Esophagus squamous epithelium (tissue), 4 donors: ENCODE measurements at regions not wholly inside any gene's neighbourhood (a gene's known extent, or its start where the extent isn't known, plus 50 kb on each side); places are given as distances from the start of the nearest gene placed in this dataset.

Experiments
- POLR2A ChIP-seq, 4 donors: fragments of 450-650 bp; IDR thresholded peaks; one replicate each; pipeline ENCODE4 v1.6.1; 2017; ENCODE audit warnings: antibody characterized with exemption in 4 of 4, mild to moderate bottlenecking in 4 of 4, moderate library complexity in 3 of 4
- TF ChIP-seq, protein P1 (sequence below), 6 experiments: fragments of 450-650 bp in 4 of 6; fragments of 200-600 bp in 2 of 6; sonication (generic) in 2 of 6; IDR thresholded peaks; one replicate each; pipeline ENCODE4 v1.5.1; 2016 to 2019; ENCODE audit warnings: antibody characterized with exemption in 6 of 6, mild to moderate bottlenecking in 4 of 6, moderate library complexity in 4 of 6

DNA sequence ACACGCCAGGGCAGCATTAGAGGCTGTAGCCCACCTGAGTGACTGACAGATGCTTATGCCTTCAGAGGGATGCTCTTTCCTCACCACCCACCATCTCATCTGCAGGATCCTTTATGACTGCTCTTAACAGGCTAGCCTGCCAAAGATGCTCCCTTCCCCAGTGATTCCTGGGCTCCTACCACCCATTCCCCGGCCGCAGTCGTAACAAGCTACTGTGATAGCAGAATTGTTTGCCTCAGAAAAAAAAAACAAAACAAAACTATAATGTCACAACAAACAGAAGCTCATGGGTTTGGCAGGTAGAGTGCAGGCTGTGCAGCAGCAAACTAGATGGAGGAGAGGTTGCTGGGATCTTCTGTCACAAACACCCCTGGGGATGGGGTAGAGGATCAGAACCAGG lies 343.9 kb upstream of the ZMIZ1 start:
- no peak for TF ChIP-seq POLR2A (IDR thresholded peaks at IDR 0.05)
- TF ChIP-seq, protein P1, sequence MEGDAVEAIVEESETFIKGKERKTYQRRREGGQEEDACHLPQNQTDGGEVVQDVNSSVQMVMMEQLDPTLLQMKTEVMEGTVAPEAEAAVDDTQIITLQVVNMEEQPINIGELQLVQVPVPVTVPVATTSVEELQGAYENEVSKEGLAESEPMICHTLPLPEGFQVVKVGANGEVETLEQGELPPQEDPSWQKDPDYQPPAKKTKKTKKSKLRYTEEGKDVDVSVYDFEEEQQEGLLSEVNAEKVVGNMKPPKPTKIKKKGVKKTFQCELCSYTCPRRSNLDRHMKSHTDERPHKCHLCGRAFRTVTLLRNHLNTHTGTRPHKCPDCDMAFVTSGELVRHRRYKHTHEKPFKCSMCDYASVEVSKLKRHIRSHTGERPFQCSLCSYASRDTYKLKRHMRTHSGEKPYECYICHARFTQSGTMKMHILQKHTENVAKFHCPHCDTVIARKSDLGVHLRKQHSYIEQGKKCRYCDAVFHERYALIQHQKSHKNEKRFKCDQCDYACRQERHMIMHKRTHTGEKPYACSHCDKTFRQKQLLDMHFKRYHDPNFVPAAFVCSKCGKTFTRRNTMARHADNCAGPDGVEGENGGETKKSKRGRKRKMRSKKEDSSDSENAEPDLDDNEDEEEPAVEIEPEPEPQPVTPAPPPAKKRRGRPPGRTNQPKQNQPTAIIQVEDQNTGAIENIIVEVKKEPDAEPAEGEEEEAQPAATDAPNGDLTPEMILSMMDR (IDR thresholded peaks at IDR 0.05) = no peak
